MM.1S (cell line): ENCODE measurements at regions not wholly inside any gene's neighbourhood (a gene's known extent, or its start where the extent isn't known, plus 50 kb on each side); places are given as distances from the start of the nearest gene placed in this dataset.
"Not testable (repeated sequence)": the region's sequence is repeated elsewhere in the genome, so short reads cannot be mapped to it uniquely, and the experiment has no call there.

Experiments
- DNase-seq: peaks from one replicate; pipeline ENCODE4 v3.0.0-alpha.2; 2015
- H2AFZ ChIP-seq: fragments of 300-600 bp; sonication (generic); 2 replicates; pipeline ENCODE4 v1.6.0; 2016; ENCODE audit warnings: antibody characterized with exemption, low read length
- H3F3A ChIP-seq: fragments of 300-600 bp; sonication (generic); 2 replicates; pipeline ENCODE4 v1.6.1; 2016; ENCODE audit warnings: mild to moderate bottlenecking, antibody characterized with exemption, low read length, moderate library complexity, mixed read lengths; ENCODE audit not compliant: insufficient read depth
- H3K27ac ChIP-seq: fragments of 300-600 bp; sonication (generic); 2 replicates; pipeline ENCODE4 v1.5.1; 2016; ENCODE audit warnings: mild to moderate bottlenecking, low read length
- H3K27me3 ChIP-seq: fragments of 300-600 bp; sonication (generic); replicated peaks from 2 replicates; pipeline ENCODE4 v1.6.0; 2016; ENCODE audit warnings: low read length; ENCODE audit not compliant: insufficient read depth
- H3K36me3 ChIP-seq: fragments of 300-600 bp; sonication (generic); replicated peaks from 2 replicates; pipeline ENCODE4 v1.6.1; 2016; ENCODE audit warnings: mild to moderate bottlenecking, low read length, mixed read lengths; ENCODE audit not compliant: insufficient read depth
- H3K4me1 ChIP-seq: fragments of 300-600 bp; sonication (generic); 2 replicates; pipeline ENCODE4 v1.6.1; 2016; ENCODE audit warnings: low read length, mixed read lengths
- H3K4me2 ChIP-seq: fragments of 300-600 bp; sonication (generic); 2 replicates; pipeline ENCODE4 v1.6.0; 2016; ENCODE audit warnings: low read depth, low read length
- H3K4me3 ChIP-seq: fragments of 300-600 bp; sonication (generic); 2 replicates; pipeline ENCODE4 v1.5.1; 2016; ENCODE audit warnings: low read length, mixed read lengths
- H3K79me2 ChIP-seq: fragments of 300-600 bp; sonication (generic); 2 replicates; pipeline ENCODE4 v1.6.1; 2016; ENCODE audit warnings: mixed run types, low read length, mixed read lengths
- H3K9ac ChIP-seq: fragments of 300-600 bp; sonication (generic); 2 replicates; pipeline ENCODE4 v1.6.1; 2016; ENCODE audit warnings: low read length, mixed read lengths
- H3K9me2 ChIP-seq: fragments of 300-600 bp; sonication (generic); replicated peaks from 2 replicates; pipeline ENCODE4 v1.6.1; 2016; ENCODE audit warnings: mild to moderate bottlenecking, low read length, mixed read lengths; ENCODE audit not compliant: insufficient read depth
- H3K9me3 ChIP-seq: fragments of 300-600 bp; sonication (generic); replicated peaks from 2 replicates; pipeline ENCODE4 v1.6.1; 2016; ENCODE audit warnings: mild to moderate bottlenecking, low read length, mixed read lengths; ENCODE audit not compliant: insufficient read depth
- H4K20me1 ChIP-seq: fragments of 300-600 bp; sonication (generic); 2 replicates; pipeline ENCODE4 v1.6.1; 2016; ENCODE audit warnings: mild to moderate bottlenecking, low read length, moderate library complexity, mixed read lengths; ENCODE audit not compliant: insufficient read depth
- CTCF ChIP-seq: fragments of 300-600 bp; sonication (generic); IDR thresholded peaks from 2 replicates; pipeline ENCODE4 v1.5.1; 2016; ENCODE audit warnings: antibody characterized with exemption, low read length, mixed read lengths
- EZH2 ChIP-seq: fragments of 300-600 bp; sonication (generic); optimal IDR thresholded peaks from 2 replicates; pipeline ENCODE3; 2017; ENCODE audit warnings: low read depth, mild to moderate bottlenecking, antibody characterized with exemption, low read length, mixed read lengths
- EZH2phosphoT487 ChIP-seq: fragments of 300-600 bp; sonication (generic); IDR thresholded peaks from 2 replicates; pipeline ENCODE4 v1.6.1; 2018; ENCODE audit warnings: antibody characterized with exemption, low read length

DNA sequence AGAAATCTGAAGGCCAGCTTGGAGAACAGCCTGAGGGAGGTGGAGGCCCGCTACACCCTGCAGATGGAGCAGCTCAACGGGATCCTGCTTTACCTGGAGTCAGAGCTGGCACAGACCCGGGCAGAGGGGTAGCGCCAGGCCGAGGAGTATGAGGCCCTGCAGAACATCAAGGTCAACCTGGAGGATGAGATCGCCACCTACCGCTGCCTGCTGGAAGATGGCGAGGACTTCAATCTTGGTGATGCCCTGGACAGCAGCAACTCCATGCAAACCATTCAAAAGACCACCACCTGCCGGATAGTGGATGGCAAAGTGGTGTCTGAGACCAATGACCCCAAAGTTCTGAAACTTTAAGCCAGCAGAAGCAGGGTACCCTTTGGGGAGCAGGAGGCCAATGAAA, 318.4 kb downstream of the ZFHX3 start:
- not testable (repeated sequence) for H2AFZ ChIP-seq

DNA sequence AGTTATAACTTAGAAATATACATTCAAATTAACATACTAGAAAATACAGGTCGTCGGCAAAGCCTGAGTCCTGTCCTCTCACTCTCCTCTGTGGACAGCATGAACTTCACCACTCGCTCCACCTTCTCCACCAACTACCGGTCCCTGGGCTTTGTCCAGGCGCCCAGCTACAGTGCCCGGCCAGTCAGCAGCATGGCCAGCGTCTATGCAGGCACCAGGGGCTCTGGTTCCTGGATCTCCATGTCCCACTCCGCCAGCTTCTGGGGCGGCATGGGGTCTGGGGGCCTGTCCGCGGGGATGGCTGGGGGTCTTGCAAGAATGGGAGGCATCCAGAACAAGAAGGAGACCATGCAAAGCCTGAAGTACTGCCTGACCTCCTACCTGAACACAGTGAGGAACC, 319.4 kb downstream of the ZFHX3 start:
- H3K9me2 ChIP-seq, result no peaks in the 10 kb centered on the region

More for the DNA sequence above, 318.4 kb downstream of the ZFHX3 start:
- H3K9ac ChIP-seq, H3F3A ChIP-seq, DNase-seq, H3K9me3 ChIP-seq, H3K4me2 ChIP-seq, H3K79me2 ChIP-seq, H3K36me3 ChIP-seq, H3K27me3 ChIP-seq, H3K4me1 ChIP-seq, H3K9me2 ChIP-seq, H3K4me3 ChIP-seq, H4K20me1 ChIP-seq, H3K27ac ChIP-seq: not testable (repeated sequence)

DNA sequence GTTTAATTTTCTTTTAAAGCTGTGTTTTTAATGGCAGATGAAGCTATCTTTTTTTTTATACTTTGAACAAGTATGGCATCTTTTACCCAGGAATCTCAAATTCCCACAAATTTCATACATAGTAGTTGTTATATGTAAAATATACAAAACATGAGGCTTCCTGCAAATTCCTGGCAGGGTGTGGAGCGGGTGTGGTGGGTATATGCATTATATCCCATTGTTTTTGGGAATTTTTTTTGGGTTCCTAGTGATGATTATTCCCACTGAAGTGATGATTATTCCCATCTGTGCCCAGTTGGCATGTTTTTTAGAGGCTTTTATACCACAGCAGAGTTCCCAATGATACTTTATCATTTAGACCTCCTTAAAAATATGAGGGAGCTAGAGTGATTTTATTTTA, 320.4 kb downstream of the ZFHX3 start:
- H3K9me3 ChIP-seq, result no peaks in the 10 kb centered on the region
- no peak for DNase-seq
- H2AFZ ChIP-seq, result no peak overlapping the region
- TF ChIP-seq CTCF (no peak), EZH2phosphoT487 (no peak), EZH2 (no peak)
- no peaks in the 10 kb centered on the region for H3F3A ChIP-seq
- no peak overlapping the region for H3K9ac ChIP-seq
- no peaks in the 10 kb centered on the region for H3K4me1 ChIP-seq
- H3K27ac ChIP-seq, result no peak overlapping the region
- no peaks in the 10 kb centered on the region for H3K36me3 ChIP-seq
- no peaks in the 10 kb centered on the region for H3K9me2 ChIP-seq
- H3K4me3 ChIP-seq, result no peak overlapping the region
- H3K27me3 ChIP-seq, result no peaks in the 10 kb centered on the region
- no peak overlapping the region for H3K4me2 ChIP-seq
- no peaks in the 10 kb centered on the region for H4K20me1 ChIP-seq
- H3K79me2 ChIP-seq, result no peaks in the 10 kb centered on the region

More for the DNA sequence above, 319.4 kb downstream of the ZFHX3 start:
- TF ChIP-seq CTCF, result no peak
- no peak for TF ChIP-seq EZH2phosphoT487
- TF ChIP-seq EZH2, result no peak
- H3K9me3 ChIP-seq, result no peaks in the 10 kb centered on the region
- H4K20me1 ChIP-seq, result no peaks in the 10 kb centered on the region
- H3K79me2 ChIP-seq, result no peaks in the 10 kb centered on the region
- H3K36me3 ChIP-seq, result no peaks in the 10 kb centered on the region
- no peaks in the 10 kb centered on the region for H3F3A ChIP-seq
- no peak overlapping the region for H3K27ac ChIP-seq
- DNase-seq, result no peak
- no peak overlapping the region for H3K4me2 ChIP-seq
- no peaks in the 10 kb centered on the region for H3K27me3 ChIP-seq
- H2AFZ ChIP-seq, result no peak overlapping the region
- H3K4me1 ChIP-seq, result no peaks in the 10 kb centered on the region
- no peak overlapping the region for H3K9ac ChIP-seq
- H3K4me3 ChIP-seq, result no peak overlapping the region

DNA sequence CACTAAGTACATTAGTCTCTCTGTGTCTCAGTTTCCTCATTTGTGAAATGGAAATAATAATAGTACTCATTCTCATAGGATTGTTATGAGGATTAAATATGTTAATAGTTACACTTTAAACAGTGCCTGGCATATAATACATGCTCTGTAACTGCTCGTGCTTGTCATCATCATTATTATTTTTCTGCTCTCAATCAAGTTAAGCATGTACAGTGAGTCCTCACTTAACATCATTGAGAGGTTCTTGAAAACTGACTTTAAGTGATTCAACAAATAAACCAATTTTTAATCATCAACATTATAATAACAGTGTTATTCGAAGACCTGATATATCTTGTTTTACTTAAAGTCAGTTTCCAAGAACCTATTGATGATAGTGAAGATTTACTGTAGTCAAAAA, 322.3 kb downstream of the ZFHX3 start:
- no peaks in the 10 kb centered on the region for H3K4me1 ChIP-seq
- no peaks in the 10 kb centered on the region for H4K20me1 ChIP-seq
- TF ChIP-seq EZH2phosphoT487 (no peak), EZH2 (no peak), CTCF (no peak)
- H3K79me2 ChIP-seq, result no peaks in the 10 kb centered on the region
- H3K27me3 ChIP-seq, result no peaks in the 10 kb centered on the region
- H3K9me2 ChIP-seq, result no peaks in the 10 kb centered on the region
- H3K4me2 ChIP-seq, result no peak overlapping the region
- H3F3A ChIP-seq, result no peaks in the 10 kb centered on the region
- H3K36me3 ChIP-seq, result no peaks in the 10 kb centered on the region
- H2AFZ ChIP-seq, result no peak overlapping the region
- H3K9me3 ChIP-seq, result no peaks in the 10 kb centered on the region
- H3K9ac ChIP-seq, result no peak overlapping the region
- H3K4me3 ChIP-seq, result no peak overlapping the region
- no peak overlapping the region for H3K27ac ChIP-seq
- no peak for DNase-seq
